CD4-positive, alpha-beta T cell treated with Interleukin-2 at 100 ng/mL for 4 hours (primary cell): ENCODE measurements at regions not wholly inside any gene's neighbourhood (a gene's known extent, or its start where the extent isn't known, plus 50 kb on each side); places are given as distances from the start of the nearest gene placed in this dataset.

Source experiments
- DNase-seq: peaks from one replicate; pipeline ENCODE4 v3.0.0-alpha.2; 2020; ENCODE audit warnings: low spot score

GRCh38 chr3:124277144-124277890 lies 285.4 kb upstream of the ROPN1 start:
- no peak for DNase-seq

GRCh38 chr3:124281453-124282316 lies 289.8 kb upstream of the ROPN1 start:
- no peak for DNase-seq

GRCh38 chr3:124282751-124283651 lies 291.1 kb upstream of the ROPN1 start:
- no peak for DNase-seq

- DNase-seq = no peak
Observed at GRCh38 chr3:124283652-124284023, 291.7 kb upstream of the ROPN1 start.

GRCh38 chr3:124288996-124289395 lies 297.1 kb upstream of the ROPN1 start:
- DNase-seq = no peak

GRCh38 chr3:124291008-124291407 lies 299.1 kb upstream of the ROPN1 start:
- DNase-seq = no peak

- no peak for DNase-seq
Observed at GRCh38 chr3:124292329-124292728, 300.4 kb upstream of the ROPN1 start.

- no peak for DNase-seq
Observed at GRCh38 chr3:124293584-124293983, 301.7 kb upstream of the ROPN1 start.

GRCh38 chr3:124295362-124295761 lies 303.4 kb upstream of the ROPN1 start:
- DNase-seq = no peak

- no peak for DNase-seq
Observed at GRCh38 chr3:124296406-124296805, 304.5 kb upstream of the ROPN1 start.

GRCh38 chr3:124297062-124297980 lies 305.4 kb upstream of the ROPN1 start:
- DNase-seq = no peak

- DNase-seq = no peak
Observed at GRCh38 chr3:124298301-124298700, 306.4 kb upstream of the ROPN1 start.

GRCh38 chr3:124298951-124299350 lies 307.0 kb upstream of the ROPN1 start:
- no peak for DNase-seq

GRCh38 chr3:124299831-124300230 lies 307.9 kb upstream of the ROPN1 start:
- DNase-seq = no peak

- no peak for DNase-seq
Observed at GRCh38 chr3:124300416-124300815, 308.5 kb upstream of the ROPN1 start.

GRCh38 chr3:124303305-124303910 lies 311.5 kb upstream of the ROPN1 start:
- no peak for DNase-seq

- no peak for DNase-seq
Observed at GRCh38 chr3:124306665-124307064, 314.7 kb upstream of the ROPN1 start.

GRCh38 chr3:124313621-124314020 lies 321.7 kb upstream of the ROPN1 start:
- DNase-seq = no peak

- DNase-seq = no peak
Observed at GRCh38 chr3:124315215-124316033, 323.5 kb upstream of the ROPN1 start.

GRCh38 chr3:124316034-124316287 lies 324.0 kb upstream of the ROPN1 start:
- no peak for DNase-seq
